MV-4-11 (cell line): ENCODE measurements at regions not wholly inside any gene's neighbourhood (a gene's known extent, or its start where the extent isn't known, plus 50 kb on each side); places are given as distances from the start of the nearest gene placed in this dataset.
A peak's percentile ranks its signal among the peaks of the same experiment; 100 is the strongest.

ENCODE experiments used
- DNase-seq: peaks from one replicate; lab custom pipeline; 2025; lab: John Stamatoyannopoulos, UW

- DNase-seq = no peak
Observed at GRCh38 chr9:4921449-4921848, 63.6 kb upstream of the JAK2 start.

GRCh38 chr9:4922101-4922500, 63.0 kb upstream of the JAK2 start:
- no peak for DNase-seq

- no peak for DNase-seq
Observed at GRCh38 chr9:4922730-4923129, 62.3 kb upstream of the JAK2 start.

GRCh38 chr9:4923141-4923540, 61.9 kb upstream of the JAK2 start:
- no peak for DNase-seq

GRCh38 chr9:4923580-4924544, 61.2 kb upstream of the JAK2 start:
- peak; percentile 25 for DNase-seq

GRCh38 chr9:4926239-4926638, 58.8 kb upstream of the JAK2 start:
- no peak for DNase-seq

GRCh38 chr9:4927043-4927471, 58.0 kb upstream of the JAK2 start:
- no peak for DNase-seq

- no peak for DNase-seq
Observed at GRCh38 chr9:4927701-4928100, 57.4 kb upstream of the JAK2 start.

GRCh38 chr9:4929917-4930316, 55.2 kb upstream of the JAK2 start:
- DNase-seq = no peak

- DNase-seq = no peak
Observed at GRCh38 chr9:4932681-4933080, 52.4 kb upstream of the JAK2 start.

- no peak for DNase-seq
Observed at GRCh38 chr9:4933177-4933576, 51.9 kb upstream of the JAK2 start.

GRCh38 chr9:4933861-4934260, 51.2 kb upstream of the JAK2 start:
- DNase-seq = no peak

GRCh38 chr9:4935001-4935672, 49.9 kb upstream of the JAK2 start:
- DNase-seq = no peak
